T follicular helper cell (primary cell): ENCODE measurements at regions not wholly inside any gene's neighbourhood (a gene's known extent, or its start where the extent isn't known, plus 50 kb on each side); places are given as distances from the start of the nearest gene placed in this dataset.
"Not testable (repeated sequence)": the region's sequence is repeated elsewhere in the genome, so short reads cannot be mapped to it uniquely, and the experiment has no call there.

ENCODE experiments used
- DNase-seq: peaks from one replicate; pipeline ENCODE4 v3.0.0-alpha.2; 2020; ENCODE audit warnings: low read depth

DNA sequence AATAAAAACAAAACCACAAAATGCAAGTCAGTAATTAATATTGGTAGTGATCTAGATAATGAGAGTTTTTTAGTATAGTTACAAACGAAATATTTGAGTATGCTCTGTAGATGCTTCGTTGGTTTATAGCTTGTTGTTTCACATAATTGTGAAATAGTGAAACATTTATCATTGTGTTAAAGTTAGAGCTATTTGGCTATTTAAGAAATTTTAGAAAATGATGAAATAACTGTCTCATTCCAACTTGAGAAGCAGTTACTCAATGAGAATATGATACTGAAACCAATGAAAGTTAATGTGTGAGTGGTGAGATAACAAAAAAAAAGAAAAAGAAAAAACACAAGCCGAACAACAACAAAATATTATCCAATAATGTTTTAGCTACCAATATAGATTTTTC lies 475.6 kb upstream of the ZEB2 start:
- DNase-seq, result no peak

DNA sequence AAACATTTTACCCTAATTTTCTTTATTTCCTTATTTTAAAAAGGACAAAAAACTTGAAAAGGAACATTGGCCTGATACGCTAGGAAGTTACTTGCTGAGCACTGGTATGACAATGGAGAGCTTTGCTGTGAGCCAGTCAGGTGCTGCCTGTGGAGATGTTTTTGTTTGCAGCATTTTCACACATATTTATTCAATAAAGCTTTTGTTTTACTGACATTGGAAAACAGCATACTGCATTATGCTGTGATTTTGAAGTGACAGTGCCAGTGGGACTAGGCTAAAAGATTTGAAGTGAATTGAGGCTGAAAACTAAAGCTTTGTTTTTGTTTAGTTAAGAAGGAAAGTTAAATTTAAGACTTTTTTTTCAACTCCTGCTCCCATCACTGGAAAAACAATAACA lies 470.7 kb upstream of the ZEB2 start:
- DNase-seq, result no peak

DNA sequence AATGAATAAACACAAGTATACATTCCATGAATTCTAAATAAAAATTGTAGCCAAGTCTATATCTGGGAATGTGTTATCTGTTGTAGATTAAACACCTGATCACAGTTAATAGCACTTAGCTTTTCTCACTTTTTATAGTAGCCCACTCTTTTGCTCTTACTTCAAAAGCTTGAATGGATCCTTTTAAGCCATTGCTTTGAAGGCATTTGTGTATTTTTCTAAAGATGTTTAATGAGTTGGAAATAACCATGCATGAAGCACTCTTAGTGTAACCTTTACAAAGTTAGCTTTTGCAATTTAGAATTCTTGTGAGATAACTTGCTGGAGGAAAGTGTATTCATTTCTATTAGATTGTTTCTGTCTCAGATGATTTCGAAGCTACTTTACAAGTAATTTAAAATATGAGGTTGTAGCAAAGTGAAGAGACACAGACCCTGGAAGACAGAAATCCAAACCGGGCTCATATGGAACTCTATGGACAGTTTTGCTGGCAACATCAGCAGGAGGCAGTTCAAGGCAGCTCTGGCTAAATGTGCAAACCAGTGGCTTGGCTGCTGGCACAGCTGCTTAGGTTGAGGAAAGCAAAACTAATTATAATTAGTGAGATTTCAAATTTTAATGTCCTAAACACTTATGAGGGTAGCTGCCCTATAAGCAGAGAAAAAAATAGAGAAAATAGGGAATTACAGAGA lies 469.8 kb upstream of the ZEB2 start:
- DNase-seq, result no peak

DNA sequence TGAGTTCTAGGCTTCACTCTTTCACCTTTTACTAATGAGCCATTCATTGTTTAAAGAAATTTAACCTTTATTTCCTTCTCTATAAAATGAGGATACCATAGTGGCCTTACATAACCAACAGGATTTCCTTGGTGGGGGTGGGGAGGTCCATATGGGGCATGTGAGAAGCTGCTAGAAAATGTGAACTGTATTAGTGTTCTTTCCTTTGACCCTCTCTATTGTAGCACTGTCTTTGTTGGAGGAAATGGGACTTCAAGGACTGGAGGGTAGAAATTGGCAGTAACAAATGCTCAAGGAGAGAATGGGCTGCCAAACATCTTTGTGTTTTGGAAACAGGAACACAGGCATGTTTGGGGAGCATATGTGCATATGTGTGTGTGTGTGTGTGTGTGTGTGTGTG lies 468.7 kb upstream of the ZEB2 start:
- DNase-seq, result no peak

DNA sequence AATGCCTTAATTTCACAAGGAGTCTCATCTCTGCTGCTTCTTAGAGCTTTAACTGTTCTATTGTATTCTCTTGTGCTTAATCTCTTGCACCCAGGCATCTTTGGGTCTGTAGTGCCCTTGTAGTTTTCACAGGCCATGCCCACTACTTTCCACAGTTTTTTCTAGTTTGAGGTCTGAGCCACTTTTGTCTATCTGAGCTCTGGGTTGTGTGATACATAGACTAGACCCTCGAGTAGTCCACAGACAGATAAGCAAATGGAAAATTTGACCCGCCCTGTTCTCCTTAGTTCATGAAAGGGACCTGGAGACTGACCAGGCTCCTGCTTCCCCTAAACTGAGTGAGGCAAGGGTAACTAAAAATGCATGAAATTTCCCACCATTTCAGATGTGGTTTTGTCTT lies 466.8 kb upstream of the ZEB2 start:
- DNase-seq, result no peak

DNA sequence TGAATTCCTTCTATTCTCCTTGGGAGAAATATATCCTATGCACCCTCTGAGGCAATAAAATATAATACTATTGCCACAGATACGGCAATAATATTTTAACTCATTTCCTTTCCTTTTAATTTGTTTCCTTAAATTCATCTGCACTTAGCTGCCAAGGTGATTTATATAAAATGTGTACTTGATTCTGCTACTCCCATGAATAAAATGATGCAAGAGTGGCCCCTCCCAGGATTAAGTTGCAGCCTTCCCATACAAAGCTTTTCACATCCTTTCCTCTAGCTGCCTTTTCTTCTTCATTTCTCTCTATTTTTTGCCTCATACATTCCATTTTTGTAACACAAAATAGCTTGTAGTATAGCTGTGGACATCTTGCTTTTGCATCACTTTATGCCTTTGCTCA lies 464.1 kb upstream of the ZEB2 start:
- DNase-seq, result no peak

DNA sequence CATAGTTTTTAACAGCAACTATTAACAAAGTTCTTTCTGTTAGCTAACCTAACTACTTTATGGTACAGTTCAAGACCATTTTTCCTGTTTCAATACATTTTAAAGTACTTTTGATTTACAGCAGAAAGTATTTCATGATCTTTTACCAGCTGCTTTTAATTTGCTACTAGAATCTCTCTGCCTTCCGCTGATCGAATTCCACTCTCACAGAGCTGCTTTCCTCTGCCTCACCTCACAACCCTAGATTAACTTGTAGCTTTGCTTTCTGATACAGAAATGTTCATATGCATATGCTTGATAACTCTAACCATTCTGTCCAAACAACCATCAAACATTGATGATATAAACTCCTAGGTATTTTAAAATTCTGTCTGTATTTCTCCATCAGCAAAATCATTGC lies 463.2 kb upstream of the ZEB2 start:
- no peak for DNase-seq

DNA sequence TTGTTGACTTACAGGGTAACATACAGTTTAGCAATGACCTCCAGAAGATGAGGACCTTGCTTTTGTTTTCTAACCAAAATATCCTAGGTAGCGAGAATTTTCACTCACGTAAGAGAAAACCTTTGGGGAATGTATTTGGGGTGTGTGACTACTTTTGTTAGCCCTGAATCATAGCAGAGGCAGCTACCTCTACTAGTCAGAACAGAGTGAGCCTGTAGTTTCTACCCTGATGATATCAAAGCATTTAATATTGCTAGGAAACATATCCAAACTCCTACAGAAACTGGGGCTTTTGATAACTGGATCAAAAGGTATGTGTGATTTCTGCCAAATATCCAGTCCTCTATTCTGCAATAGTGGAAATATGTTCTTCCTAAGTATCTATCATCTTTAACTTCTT lies 462.6 kb upstream of the ZEB2 start:
- DNase-seq, result no peak

DNA sequence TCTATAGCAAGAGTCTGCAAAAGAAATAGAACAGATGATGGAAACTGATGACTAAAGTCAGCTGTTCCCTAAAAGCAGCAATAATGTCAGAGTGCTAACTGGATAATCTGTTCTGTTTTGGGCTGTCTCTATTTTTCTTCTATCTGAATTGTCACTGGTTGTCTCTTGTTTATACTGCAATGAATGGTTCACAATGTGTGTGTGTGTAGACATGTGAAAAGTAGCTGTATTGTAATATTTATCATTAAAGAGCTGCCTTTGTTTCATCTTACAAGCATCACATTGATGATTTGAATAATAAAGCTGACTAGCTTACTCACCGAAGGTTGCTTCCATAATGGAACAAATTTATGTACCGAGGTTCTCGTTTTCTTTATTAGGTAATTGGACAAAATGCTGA lies 456.0 kb upstream of the ZEB2 start:
- no peak for DNase-seq

DNA sequence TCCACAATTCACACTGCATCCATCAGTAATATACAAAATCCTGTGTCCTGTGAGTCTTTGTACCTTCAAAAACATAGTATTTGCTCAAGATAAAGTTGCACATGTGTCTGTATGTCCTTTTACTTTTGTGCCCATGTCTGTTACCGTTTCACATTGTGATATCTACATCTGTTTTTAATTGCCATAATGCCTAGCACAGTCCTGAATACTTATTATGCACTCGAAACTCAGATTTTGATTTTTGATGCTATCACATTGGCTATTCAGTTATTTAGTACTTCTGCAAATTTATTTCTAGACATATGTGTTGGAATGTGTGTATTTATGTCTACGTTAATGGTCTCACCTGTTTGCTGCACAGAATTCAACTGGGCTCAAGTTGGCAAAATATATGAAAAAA lies 452.8 kb upstream of the ZEB2 start:
- DNase-seq, result no peak

DNA sequence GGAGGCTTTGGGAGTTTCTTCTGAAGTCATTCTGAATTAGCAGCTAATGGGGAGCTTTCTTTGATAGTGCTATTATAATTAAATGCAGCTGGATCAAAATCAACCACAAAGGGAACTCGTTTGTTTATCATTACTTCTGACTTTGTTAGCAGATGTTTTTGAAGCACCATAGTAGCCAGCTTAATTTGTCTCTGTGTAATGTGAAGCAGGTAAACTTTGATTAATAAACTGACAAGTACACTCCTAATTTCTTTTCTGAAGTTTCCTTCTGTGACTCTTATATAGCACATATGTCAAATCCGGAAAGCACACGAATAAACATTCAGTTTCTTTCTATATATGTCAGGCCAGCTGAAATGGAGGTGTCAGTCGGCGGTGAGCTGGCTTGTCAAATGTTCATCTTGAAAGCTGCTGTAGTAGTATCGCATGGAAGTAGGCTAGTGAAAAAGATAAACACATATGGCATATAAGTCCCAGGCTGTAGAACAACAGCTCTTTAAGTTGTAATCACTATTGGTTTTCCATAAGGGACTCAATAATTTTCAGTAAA lies 451.9 kb upstream of the ZEB2 start:
- DNase-seq, result no peak

DNA sequence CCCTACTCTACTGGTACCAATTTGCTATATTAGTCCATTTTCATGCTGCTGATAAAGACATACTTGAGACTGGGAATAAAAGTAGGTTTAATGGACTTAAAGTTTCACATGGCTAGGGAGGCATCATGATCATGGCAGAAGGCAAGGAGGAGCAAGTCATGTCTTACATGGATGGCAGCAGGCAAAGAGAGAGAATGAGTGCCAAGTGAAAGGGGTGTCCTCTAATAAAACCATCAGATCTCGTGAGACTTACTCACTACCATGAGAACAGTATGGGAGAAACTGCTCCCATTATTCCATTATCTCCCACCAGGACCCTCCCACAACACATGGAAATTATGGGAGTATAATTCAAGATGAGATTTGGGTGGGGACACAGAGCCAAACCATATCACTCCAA lies 450.5 kb upstream of the ZEB2 start:
- DNase-seq, result not testable (repeated sequence)

DNA sequence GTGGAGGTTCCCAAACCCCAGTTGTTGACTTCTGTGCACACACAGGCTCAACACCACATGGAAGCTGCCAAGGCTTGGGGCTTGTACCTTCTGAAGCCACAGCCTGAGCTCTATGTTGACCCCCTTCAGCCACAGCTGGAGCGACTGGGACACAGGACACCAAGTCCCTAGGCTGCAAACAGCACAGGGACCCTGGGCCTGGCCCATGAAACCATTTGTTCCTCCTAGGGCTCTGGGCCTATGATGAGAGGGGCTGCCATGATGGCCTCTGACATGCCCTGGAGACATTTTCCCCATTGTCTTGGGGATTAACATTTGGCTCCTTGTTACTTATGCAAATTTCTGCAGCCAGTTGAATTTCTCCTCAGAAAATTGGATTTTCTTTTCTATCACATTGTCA lies 449.6 kb upstream of the ZEB2 start:
- not testable (repeated sequence) for DNase-seq

DNA sequence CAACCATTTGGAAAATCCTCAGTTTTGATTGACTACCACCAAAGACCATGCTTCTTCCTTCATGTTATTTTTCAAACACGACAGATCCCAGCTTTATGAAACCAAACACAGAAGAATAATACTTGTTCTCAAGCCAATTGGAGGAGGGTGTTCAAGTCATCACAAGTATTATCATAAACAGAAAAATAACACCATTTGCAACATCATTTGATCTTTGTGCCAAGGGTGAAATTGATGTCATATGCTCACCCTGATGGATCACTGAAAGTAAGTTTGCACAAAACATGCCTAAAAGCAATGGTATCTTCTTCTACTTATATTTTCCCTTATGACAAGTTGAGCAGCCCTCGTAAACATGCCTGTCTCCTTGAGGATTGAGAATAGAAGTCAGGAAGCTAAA lies 448.0 kb upstream of the ZEB2 start:
- no peak for DNase-seq

DNA sequence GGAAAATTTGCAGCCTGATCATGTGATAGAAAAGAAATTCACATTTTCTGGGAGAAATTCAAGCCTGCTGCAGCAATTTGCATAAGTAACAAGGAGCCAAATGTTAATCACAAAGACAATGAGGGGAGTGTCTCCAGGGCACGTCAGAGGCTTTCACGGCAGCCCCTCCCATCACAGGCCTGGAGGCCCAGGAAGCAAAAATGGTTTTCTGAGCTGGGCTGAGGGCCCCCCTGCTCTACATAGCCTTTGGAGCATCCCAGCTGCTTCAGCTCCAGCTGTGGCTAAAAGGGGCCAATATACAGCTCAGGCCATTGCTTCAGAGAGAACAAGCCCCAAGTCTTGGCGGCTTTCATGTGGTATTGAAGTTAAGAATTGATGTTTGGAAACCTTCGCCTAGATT lies 445.3 kb upstream of the ZEB2 start:
- DNase-seq, result no peak

DNA sequence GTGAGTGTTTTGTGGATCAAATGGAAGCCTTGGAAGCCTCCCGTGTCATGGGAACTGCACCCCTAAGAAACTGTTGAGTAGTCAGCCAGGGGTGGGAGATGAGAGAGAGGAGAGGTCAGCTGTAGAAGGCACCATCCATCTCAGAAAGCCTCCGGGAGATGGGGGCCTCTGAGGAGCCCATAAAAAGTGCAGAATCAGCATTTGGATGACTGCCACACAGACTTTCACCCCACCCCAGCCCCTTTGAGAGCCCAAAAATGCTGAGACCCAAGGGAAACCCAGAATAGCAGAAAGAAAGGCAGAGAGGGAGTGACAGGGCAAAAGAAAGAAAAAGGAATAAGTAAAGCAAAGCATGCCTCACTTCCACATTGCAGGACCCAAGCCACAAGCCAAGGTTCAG lies 443.1 kb upstream of the ZEB2 start:
- no peak for DNase-seq

DNA sequence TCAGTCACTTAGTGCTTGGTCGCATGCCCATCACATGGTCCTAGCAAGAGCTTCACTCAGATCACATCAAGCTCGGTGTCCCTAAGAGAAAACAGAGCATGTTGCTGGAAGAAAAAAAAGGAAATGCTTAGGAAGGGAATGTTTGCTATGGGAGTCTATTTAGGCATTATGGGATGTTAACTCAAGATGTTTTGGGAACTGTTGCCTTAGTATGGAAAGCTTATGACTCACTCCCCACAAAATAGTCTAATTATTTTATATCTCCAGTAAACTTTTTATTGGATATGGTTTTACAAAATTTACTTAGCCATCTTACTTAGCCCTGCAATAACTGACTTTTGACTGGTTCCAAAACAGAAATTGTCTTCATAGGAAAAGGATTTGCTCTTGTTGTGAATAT lies 439.5 kb upstream of the ZEB2 start:
- DNase-seq, result no peak

DNA sequence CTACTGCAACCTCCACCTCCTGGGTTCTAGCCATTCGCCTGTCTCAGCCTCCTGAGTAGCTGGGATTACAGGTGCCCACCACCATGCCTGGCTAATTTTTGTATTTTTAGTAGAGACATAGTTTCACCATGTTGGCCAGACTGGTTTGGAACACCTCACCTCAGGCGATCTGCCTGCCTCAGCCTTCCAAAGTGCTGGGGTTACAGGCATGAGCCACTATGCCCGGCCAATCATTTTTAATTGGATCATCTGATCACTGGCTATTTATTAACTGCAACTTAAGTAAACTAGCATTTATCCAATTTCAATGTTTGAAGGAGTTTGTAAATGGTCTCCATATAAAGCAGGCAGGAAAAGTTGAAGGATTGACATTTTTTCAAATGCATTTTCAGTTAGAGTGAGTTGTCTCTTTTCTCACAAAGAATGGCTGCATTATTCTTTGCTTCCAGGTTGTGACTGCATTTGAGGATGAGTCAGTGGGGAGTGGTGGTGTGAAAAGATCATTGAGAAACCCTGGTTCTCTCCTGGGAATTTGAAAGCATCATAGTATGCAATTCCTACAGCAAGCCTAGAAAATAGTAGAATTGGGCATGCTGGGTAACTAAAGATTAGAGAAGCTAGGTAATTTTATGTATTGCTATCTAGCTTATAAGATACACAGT lies 431.1 kb upstream of the ZEB2 start:
- no peak for DNase-seq

DNA sequence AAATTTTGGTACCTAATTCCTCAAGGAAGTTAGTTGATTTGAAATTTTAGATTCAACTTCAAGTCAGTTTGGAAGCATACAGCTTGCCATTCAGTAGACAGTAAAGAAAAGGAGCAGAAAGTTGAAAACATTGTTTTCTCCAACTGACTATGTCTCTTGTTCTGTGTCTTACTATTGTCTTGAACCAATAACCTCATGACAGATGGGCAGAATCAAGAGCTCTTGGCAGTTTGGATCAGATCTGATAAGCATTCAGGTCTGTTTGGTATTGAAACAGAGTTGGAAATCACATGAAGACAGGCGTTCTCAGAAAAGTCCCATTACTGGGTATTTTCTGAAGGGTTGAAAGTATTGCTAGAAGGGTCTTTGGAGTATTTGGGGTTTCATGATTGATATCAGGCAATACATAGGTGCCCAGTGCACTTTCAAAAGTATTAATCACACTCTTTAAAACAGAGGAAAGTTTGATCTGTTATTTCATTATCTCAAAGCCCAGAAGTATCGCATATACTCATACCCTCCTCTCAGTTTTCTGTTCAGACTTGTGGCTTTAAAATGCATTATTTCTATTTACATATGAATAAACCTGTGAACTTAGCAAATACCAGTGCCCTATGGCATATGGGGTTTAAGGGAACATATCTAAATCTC lies 428.4 kb upstream of the ZEB2 start:
- DNase-seq, result no peak

DNA sequence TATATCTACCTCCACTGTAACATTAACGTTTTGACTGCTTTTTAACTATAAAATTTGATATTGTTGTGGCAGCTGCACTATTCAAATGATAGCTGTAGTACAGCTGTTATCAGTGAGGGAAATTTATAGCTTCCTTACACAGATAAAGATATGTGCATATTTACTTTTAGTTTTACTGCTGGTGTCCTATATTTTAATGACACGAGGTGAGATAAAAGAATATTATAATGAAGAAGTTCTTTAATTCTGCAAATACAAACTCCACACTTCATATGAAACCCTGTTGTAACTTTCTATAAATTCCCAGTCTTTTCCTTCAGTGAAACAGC lies 427.8 kb upstream of the ZEB2 start:
- no peak for DNase-seq

DNA sequence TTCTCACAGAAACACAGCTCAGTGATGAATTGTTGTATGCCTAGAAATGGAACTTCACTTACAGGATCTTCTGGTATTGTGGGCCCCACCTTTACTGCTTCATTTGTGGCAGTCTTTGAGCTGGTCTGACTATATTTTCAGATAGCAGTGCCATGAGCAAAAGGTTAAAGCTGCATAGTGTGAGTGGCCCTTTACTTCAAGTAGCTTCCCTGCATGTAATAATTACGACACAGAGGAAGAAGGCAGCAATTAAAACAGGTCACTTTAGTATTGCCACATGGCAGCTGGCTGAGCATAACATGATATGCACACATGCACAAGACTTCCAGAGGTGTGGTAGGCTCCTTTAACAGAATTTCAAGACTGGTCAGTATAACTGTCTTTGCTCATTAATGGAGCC lies 426.3 kb upstream of the ZEB2 start:
- no peak for DNase-seq

DNA sequence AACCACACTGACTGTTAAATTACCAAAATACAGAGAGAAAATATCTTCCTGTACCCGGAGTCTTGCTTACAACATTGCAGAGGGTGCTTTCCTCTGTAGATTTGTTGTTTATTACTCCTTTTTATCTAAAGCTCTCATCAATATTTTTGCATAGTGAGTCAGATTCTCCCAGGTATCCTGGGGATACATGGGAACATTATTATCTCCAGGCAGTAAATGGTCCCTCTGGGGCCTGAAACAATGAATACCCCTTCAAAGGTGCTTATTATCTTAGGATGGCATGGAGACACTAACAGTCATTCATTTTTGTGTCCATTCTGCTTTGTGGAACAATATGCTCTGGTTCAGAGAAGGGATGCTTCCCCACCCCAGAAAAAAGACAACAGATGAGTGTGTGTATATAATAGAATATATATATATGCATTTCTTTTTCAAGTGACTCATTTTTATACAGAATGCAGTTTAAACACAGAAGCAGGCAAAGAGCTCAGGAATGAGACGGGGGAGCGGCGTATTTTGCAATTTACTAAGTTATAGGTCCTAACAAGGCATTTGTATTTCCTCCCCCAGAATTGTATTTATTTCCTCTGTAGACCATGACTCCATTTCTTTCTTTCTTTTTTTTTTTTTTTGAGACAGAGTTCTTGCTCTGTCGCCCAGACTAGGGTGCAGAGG lies 424.8 kb upstream of the ZEB2 start:
- DNase-seq, result no peak

DNA sequence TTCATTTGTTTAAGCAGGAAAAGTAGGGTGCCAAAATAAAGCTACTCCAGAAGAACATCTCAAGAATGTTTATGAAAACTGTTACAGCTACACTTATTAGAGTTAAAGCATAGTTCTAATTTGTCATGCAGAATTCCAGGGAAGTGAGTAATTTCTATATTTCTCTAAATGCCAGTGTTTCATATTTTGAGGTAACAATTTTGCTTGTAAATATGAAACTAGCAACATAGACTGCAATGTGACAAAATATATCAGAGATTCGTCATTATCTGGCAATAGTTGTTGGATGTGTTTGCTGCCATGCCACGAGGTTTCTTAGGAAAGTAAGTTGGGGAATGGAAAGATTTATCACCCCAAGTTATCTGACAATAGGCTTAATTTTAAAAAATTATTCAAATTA lies 424.1 kb upstream of the ZEB2 start:
- DNase-seq, result no peak
